HG03097 (cell line): ENCODE measurements at regions not wholly inside any gene's neighbourhood (a gene's known extent, or its start where the extent isn't known, plus 50 kb on each side); places are given as distances from the start of the nearest gene placed in this dataset.

Experiments
- ATAC-seq: cut with Tn5 transposase; IDR thresholded peaks from one replicate; pipeline ENCODE4 v1.9.1; 2021; ENCODE audit not compliant: unreplicated experiment, low FRiP score

DNA sequence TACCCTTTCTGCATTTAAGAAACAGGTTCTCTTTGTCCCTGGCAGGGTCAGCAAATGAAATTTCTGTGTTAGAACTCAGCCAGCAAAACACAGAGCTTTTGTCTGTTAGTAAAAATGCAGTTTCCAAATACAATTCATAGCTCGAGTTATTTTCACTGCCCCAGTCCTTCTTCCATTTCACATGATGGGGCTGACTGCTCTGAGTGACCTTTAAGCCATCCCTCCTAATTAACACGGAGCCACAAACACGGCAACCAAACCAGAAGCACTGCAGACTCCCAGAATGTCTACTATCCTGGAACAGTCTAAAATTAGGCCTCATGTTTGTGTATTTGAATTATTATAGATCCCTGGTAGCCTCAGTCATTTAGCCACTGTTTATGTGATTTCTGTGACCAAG is 99.1 kb upstream of the RGS4 start:
- no peak for ATAC-seq

GRCh38 chr1:162966613-162967012 is 102.5 kb upstream of the RGS4 start:
- ATAC-seq, result no peak

DNA sequence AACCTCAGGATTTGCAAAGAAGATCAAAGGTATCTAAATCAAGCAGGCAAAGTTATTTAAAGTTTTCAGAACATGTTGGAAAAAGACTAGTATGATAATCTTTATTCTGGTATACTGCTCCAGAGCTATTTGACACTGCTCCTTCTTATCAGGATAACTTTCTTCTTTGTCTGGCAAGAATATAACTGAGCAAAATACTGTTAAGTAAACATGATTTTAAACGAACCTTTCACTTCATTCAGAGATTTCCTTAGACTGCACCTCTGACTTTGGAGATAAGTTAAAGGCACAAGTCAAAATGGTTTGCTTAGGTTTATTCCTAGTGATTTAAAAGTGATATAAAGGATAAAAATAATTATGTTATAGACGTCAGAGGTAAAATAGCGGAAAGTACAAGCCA is 103.9 kb upstream of the CCDC190 start:
- ATAC-seq, result no peak

- ATAC-seq, result no peak
Measured at GRCh38 chr1:162956922-162957321, 95.9 kb upstream of the CCDC190 start.

GRCh38 chr1:162954824-162955223 is 93.8 kb upstream of the CCDC190 start:
- ATAC-seq, result no peak

DNA sequence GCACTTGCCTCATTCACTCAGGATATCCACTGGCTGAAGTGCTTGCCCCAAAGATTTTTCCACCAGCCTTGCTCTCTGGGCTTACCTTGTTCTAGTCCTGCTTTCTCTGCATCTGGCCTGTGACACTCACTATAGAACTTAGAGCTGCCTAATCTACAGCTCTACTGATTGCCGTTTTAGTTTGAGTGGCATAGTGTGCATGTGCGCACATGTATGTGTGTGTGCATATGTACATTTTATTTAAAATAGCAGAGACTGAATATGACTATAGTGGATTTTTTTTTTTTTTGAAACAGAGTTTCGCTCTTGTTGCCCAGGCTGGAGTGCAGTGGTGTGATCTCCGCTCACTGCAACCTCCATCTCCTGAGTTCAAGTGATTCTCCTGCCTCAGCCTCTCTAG is 92.0 kb upstream of the CCDC190 start:
- ATAC-seq, result no peak

- ATAC-seq, result peak; percentile 95
Measured at GRCh38 chr1:162951553-162952315, 90.8 kb upstream of the CCDC190 start.

DNA sequence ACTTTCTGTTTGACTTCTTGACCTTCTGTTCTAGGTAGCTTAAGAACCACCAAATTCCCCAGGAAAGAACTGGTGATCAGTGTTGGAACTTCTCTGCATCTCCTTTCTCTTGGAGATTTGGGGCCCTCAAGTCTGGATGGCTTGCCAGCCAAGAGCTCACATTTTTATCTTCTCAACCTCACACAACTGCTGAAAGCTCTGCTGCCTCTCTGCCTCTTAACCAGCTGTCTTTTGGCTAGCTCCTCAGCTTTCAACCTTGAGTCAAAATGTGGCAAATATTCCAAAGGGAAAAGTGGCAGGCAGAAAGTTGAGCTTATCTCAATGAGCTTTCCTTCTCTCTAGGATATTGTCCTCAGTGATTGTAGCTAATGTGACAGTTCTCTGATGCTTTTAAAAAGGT is 89.2 kb upstream of the CCDC190 start:
- no peak for ATAC-seq

GRCh38 chr1:162946701-162947100 is 85.7 kb upstream of the CCDC190 start:
- ATAC-seq, result no peak

- no peak for ATAC-seq
Measured at GRCh38 chr1:162944974-162945674, 84.1 kb upstream of the CCDC190 start.

DNA sequence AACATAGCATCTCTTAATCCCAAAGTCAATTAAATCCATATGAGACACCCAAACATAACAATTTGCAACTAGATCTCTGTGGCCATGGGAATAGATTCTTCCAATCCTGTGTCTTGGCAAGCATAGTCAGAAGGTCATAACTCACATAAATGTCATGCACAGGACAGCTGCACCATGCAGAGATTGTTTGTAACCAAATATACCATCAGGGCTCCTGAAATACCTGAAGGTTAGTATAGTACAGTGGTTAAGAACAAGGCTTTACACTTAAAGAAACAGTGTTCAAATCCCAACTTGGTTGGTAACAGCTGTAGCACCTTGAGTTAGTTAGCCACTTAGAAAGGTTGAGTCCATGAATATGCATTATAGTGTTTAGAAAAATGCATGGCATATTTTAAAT is 82.6 kb upstream of the CCDC190 start:
- no peak for ATAC-seq

DNA sequence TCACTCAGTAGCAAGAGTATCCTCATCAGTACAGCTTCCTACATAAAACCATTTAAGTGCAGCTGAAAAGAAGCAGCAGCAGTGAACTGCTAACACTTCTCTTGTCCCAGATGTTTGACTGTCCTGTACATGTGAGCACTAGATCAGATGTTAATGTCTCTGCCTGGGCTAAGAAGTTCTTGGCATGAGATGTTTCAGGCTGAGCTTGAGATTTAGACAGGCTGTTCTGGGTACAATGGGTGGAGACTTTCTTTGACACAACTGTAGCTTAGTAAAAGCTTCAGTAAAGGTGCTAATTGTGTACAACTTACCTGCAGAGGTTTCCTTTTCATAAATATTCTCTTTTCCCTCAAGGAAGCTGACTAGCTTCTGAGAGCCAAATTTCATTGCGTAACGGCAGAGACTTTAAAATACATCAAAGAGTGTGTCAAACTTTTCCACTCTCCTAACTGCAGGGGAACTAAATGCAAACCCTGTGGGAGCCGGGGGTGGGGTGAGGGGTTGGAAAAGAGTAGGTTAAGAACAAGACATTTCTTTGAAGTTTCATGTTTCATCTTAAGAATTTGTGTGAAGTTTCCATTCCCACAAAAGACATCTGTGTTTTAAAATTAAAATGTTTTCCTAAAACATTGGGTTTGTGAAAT is 82.1 kb upstream of the CCDC190 start:
- ATAC-seq, result no peak

DNA sequence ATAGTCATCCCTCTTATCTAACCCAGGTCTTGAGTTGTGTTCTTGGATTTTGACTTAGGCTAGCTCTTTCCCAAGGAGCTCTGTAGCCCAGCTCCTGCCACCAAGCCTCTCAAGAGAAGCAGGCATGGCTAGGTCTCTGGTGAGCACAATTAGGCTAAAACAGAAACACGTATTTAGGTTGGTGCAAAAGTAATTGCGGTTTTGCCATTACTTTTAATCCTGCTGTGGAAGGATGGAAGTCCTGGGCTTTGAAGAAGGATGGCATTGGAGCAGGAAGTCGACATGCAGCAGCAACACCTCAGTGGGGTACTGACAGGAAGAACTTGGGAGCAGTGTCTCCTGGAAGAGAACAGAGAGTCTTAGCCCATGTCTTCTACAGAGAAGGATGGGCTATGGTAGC is 80.0 kb upstream of the CCDC190 start:
- ATAC-seq, result no peak

GRCh38 chr1:162939035-162939434 is 78.1 kb upstream of the CCDC190 start:
- ATAC-seq, result no peak

- ATAC-seq, result no peak
Measured at GRCh38 chr1:162937716-162938395, 76.9 kb upstream of the CCDC190 start.

DNA sequence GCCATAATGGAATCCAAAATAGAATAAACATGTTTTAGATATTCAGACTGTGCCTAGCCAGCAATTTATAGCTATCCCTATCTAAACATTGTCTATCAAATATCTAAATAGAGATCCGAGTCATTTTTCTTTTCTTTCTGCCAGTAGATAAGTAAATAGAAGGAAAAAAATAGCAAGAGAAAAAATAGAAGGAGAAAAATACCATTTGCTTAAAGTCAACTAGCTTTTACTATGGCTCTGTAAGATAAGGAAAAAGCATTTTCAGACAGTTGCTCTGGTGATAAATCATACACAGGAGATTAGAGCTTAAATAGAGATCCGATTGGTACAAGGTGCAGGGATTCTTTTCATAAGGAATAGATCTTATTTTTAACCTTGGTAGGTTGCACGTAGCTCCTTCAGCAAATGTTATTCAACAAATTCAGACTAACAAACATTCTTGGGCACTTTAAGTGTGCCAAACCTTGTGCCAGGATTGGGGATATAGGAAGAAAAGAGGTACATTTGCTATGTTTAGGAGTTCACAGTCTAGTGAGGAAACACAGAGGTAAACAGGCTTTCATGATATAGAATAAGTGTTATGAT is 70.1 kb upstream of the CCDC190 start:
- ATAC-seq, result no peak

GRCh38 chr1:162930532-162930931 is 69.6 kb upstream of the CCDC190 start:
- ATAC-seq, result no peak

- ATAC-seq, result no peak
Measured at GRCh38 chr1:162929177-162929576, 68.2 kb upstream of the CCDC190 start.

- ATAC-seq, result no peak
Measured at GRCh38 chr1:162928141-162928540, 67.2 kb upstream of the CCDC190 start.

- no peak for ATAC-seq
Measured at GRCh38 chr1:162927421-162927820, 66.4 kb upstream of the CCDC190 start.

GRCh38 chr1:162926906-162927305 is 65.9 kb upstream of the CCDC190 start:
- no peak for ATAC-seq
